BJ (cell line): ENCODE measurements at regions not wholly inside any gene's neighbourhood (a gene's known extent, or its start where the extent isn't known, plus 50 kb on each side); places are given as distances from the start of the nearest gene placed in this dataset. TPM values are rescaled to one million over a fixed set of nuclear protein-coding genes. Genes with fewer than 3 reads are reported as not detected.

Experiments
- CTCF ChIA-PET: fragments of 350-600 bp; formaldehyde crosslinking; extraction: SDS; loops from one replicate; lab custom pipeline; 2021; ENCODE audit warnings: antibody characterized with exemption, inconsistent platforms; lab: Yijun Ruan, JAX
- POLR2A ChIA-PET: fragments of 300-600 bp; sonication (Branson Sonifier 250); formaldehyde crosslinking; extraction: SDS; loops from one replicate; lab custom pipeline; 2021; ENCODE audit warnings: antibody characterized with exemption; lab: Charles Lee
- DNase-seq: peaks from one replicate; pipeline ENCODE4 v3.0.0-alpha.2; 2011; ENCODE audit warnings: low read depth
- H3K27me3 ChIP-seq: 2 replicates; pipeline ENCODE4 v1.6.0; 2011; ENCODE audit warnings: low read length; ENCODE audit not compliant: control insufficient read depth, insufficient read depth
- H3K36me3 ChIP-seq: 2 replicates; pipeline ENCODE4 v1.5.1; 2011; ENCODE audit warnings: low read length; ENCODE audit not compliant: control insufficient read depth, insufficient read depth
- H3K4me3 ChIP-seq: 2 replicates; pipeline ENCODE4 v1.5.1; 2011; ENCODE audit warnings: low read depth, mild to moderate bottlenecking, control low read depth, low read length
- small RNA-seq: library from RNA; depleted of rRNA; stranded (forward); fragments of <200 nt; gene quantifications from one replicate; pipeline ENCODE3, GENCODE V24; 2012; ENCODE audit warnings: low replicate concordance, low read depth; ENCODE audit not compliant: insufficient read length
- TF ChIP-seq, protein P1 (sequence below): IDR thresholded peaks from 2 replicates; pipeline ENCODE4 v1.5.1; 2011; ENCODE audit warnings: low read depth, mild to moderate bottlenecking, control low read depth, inconsistent platforms, low read length, moderate library complexity; ENCODE audit not compliant: insufficient read depth

- ChIA-PET POLR2A (no interaction called here), CTCF (no interaction called here)
- Histone ChIP-seq H3K36me3 (no peaks in the 10 kb centered on the region), H3K27me3 (no peaks in the 10 kb centered on the region), H3K4me3 (no peak overlapping the region)
- no peak for DNase-seq
- TF ChIP-seq, protein P1, sequence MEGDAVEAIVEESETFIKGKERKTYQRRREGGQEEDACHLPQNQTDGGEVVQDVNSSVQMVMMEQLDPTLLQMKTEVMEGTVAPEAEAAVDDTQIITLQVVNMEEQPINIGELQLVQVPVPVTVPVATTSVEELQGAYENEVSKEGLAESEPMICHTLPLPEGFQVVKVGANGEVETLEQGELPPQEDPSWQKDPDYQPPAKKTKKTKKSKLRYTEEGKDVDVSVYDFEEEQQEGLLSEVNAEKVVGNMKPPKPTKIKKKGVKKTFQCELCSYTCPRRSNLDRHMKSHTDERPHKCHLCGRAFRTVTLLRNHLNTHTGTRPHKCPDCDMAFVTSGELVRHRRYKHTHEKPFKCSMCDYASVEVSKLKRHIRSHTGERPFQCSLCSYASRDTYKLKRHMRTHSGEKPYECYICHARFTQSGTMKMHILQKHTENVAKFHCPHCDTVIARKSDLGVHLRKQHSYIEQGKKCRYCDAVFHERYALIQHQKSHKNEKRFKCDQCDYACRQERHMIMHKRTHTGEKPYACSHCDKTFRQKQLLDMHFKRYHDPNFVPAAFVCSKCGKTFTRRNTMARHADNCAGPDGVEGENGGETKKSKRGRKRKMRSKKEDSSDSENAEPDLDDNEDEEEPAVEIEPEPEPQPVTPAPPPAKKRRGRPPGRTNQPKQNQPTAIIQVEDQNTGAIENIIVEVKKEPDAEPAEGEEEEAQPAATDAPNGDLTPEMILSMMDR: no peak
These were observed 52.1 kb upstream of the KAZN start for GRCh38 chr1:14546416-14546815.

Small RNA genes in the stretch of these regions (small RNA-seq; reads per million reads assigned to genes)
- gene RNU6-1265P: not detected
